ENCODE measurements at regions not wholly inside any gene's neighbourhood (a gene's known extent, or its start where the extent isn't known, plus 50 kb on each side); places are given as distances from the start of the nearest gene placed in this dataset.

GRCh38 chr10:28184810-28185209, 118.1 kb downstream of the MPP7 start:
- no peak for DNase-seq
- Histone ChIP-seq H3K27ac (no peak overlapping the region), H3K4me3 (no peak overlapping the region), H3K9me3 (no peaks in the 10 kb centered on the region), H3K27me3 (no peaks in the 10 kb centered on the region), H3K4me1 (no peaks in the 10 kb centered on the region), H3K36me3 (no peaks in the 10 kb centered on the region)
- intact Hi-C loops (cut with DNase I; ENCODE audit: low total_unique reads) = no loop called here
- TF ChIP-seq POLR2A (IDR thresholded peaks at IDR 0.05) = no peak
- TF ChIP-seq CTCF (IDR thresholded peaks at IDR 0.05) = no peak

- Histone ChIP-seq H3K9me3 (no peaks in the 10 kb centered on the region), H3K4me3 (no peak overlapping the region), H3K27me3 (no peaks in the 10 kb centered on the region), H3K4me1 (peaks cover 0 to 11% of the 10 kb centered on the region in 2 donors), H3K36me3 (no peaks in the 10 kb centered on the region), H3K27ac (no peak overlapping the region)
- intact Hi-C loops (cut with DNase I; ENCODE audit: low total_unique reads) = no loop called here
- DNase-seq = no peak
- TF ChIP-seq CTCF (IDR thresholded peaks at IDR 0.05) = no peak
- no peak for TF ChIP-seq POLR2A (IDR thresholded peaks at IDR 0.05)
Observed at GRCh38 chr10:28181478-28182096, 121.3 kb downstream of the MPP7 start.

GRCh38 chr10:28180654-28181053, 122.2 kb downstream of the MPP7 start:
- Histone ChIP-seq H3K4me3 (no peak overlapping the region), H3K27me3 (no peaks in the 10 kb centered on the region), H3K9me3 (no peaks in the 10 kb centered on the region), H3K27ac (no peak overlapping the region), H3K36me3 (no peaks in the 10 kb centered on the region), H3K4me1 (peaks cover 0 to 11% of the 10 kb centered on the region in 2 donors)
- DNase-seq = no peak
- intact Hi-C loops (cut with DNase I; ENCODE audit: low total_unique reads) = no loop called here
- TF ChIP-seq CTCF (IDR thresholded peaks at IDR 0.05) (no peak), POLR2A (IDR thresholded peaks at IDR 0.05) (no peak)

GRCh38 chr10:28179743-28180099, 123.1 kb downstream of the MPP7 start:
- Histone ChIP-seq H3K36me3 (no peaks in the 10 kb centered on the region), H3K9me3 (no peaks in the 10 kb centered on the region), H3K4me1 (peaks cover 0 to 11% of the 10 kb centered on the region in 2 donors), H3K27me3 (no peaks in the 10 kb centered on the region), H3K4me3 (no peak overlapping the region), H3K27ac (no peak overlapping the region)
- intact Hi-C loops (cut with DNase I; ENCODE audit: low total_unique reads) = no loop called here
- no peak for DNase-seq
- no peak for TF ChIP-seq POLR2A (IDR thresholded peaks at IDR 0.05)
- no peak for TF ChIP-seq CTCF (IDR thresholded peaks at IDR 0.05)

GRCh38 chr10:28179006-28179742, 123.7 kb downstream of the MPP7 start:
- intact Hi-C loops (cut with DNase I; ENCODE audit: low total_unique reads) = no loop called here
- H3K4me3 ChIP-seq = no peak overlapping the region
- H3K4me1 ChIP-seq = peaks cover 0 to 11% of the 10 kb centered on the region in 2 donors
- no peaks in the 10 kb centered on the region for H3K9me3 ChIP-seq
- peak overlapping the region in 1 of 2 donors; percentile 59 for H3K27ac ChIP-seq
- TF ChIP-seq POLR2A (IDR thresholded peaks at IDR 0.05) (no peak), CTCF (IDR thresholded peaks at IDR 0.05) (peak; percentile 62 to 81 (median 72))
- DNase-seq = peak in 1 of 2 donors; percentile 21
- H3K36me3 ChIP-seq = no peaks in the 10 kb centered on the region
- H3K27me3 ChIP-seq = no peaks in the 10 kb centered on the region

All from uterus (tissue), 3 donors.